PFSK-1 (cell line): ENCODE measurements at regions not wholly inside any gene's neighbourhood (a gene's known extent, or its start where the extent isn't known, plus 50 kb on each side); places are given as distances from the start of the nearest gene placed in this dataset.

ENCODE experiments used
- FOXP2 ChIP-seq: optimal IDR thresholded peaks from 2 replicates; pipeline ENCODE3; 2011; ENCODE audit warnings: borderline replicate concordance, control low read depth, inconsistent platforms; ENCODE audit not compliant: insufficient read depth; ENCODE audit errors: extremely low read length, extremely low read depth
- POLR2AphosphoS5 ChIP-seq: IDR thresholded peaks from 2 replicates; pipeline ENCODE4 v1.6.1; 2012; ENCODE audit warnings: low read depth, mild to moderate bottlenecking, control low read depth, low read length, moderate library complexity
- REST ChIP-seq, 2 experiments: IDR thresholded peaks; 2 replicates each; pipeline versions ENCODE4 v1.6.1 to v1.8.0; 2011 to 2012; ENCODE audit warnings: low read depth in 2 of 2, low read length in 2 of 2, control low read depth in 1 of 2, inconsistent platforms in 1 of 2, mild to moderate bottlenecking in 1 of 2, moderate library complexity in 1 of 2; ENCODE audit not compliant: insufficient read depth in 1 of 2
- SIN3A ChIP-seq: IDR thresholded peaks from 2 replicates; pipeline ENCODE4 v1.6.1; 2012; ENCODE audit warnings: mild to moderate bottlenecking, low read length, moderate library complexity, borderline replicate concordance; ENCODE audit not compliant: insufficient read depth
- TAF1 ChIP-seq: IDR thresholded peaks from 2 replicates; pipeline ENCODE4 v1.6.1; 2012; ENCODE audit warnings: low read length, control low read depth, borderline replicate concordance; ENCODE audit not compliant: insufficient read depth

- TF ChIP-seq TAF1, result no peak
- TF ChIP-seq REST (IDR thresholded peaks at IDR 0.05; ENCODE audit: insufficient read depth in 1 of 2, low read depth in 2 of 2, low read length in 2 of 2), result no peak
- TF ChIP-seq POLR2AphosphoS5, result no peak
- no peak for TF ChIP-seq FOXP2
- no peak for TF ChIP-seq SIN3A
Measured at GRCh38 chr4:164461901-164462300, 292.0 kb upstream of the SMIM31 start.

GRCh38 chr4:164462471-164462870 is 291.5 kb upstream of the SMIM31 start:
- TF ChIP-seq FOXP2 (no peak), TAF1 (no peak), POLR2AphosphoS5 (no peak), SIN3A (no peak), REST (IDR thresholded peaks at IDR 0.05; ENCODE audit: insufficient read depth in 1 of 2, low read depth in 2 of 2, low read length in 2 of 2) (no peak)

- TF ChIP-seq FOXP2 (no peak), REST (IDR thresholded peaks at IDR 0.05; ENCODE audit: insufficient read depth in 1 of 2, low read depth in 2 of 2, low read length in 2 of 2) (no peak), TAF1 (no peak), POLR2AphosphoS5 (no peak), SIN3A (no peak)
Measured at GRCh38 chr4:164464313-164464712, 289.6 kb upstream of the SMIM31 start.

DNA sequence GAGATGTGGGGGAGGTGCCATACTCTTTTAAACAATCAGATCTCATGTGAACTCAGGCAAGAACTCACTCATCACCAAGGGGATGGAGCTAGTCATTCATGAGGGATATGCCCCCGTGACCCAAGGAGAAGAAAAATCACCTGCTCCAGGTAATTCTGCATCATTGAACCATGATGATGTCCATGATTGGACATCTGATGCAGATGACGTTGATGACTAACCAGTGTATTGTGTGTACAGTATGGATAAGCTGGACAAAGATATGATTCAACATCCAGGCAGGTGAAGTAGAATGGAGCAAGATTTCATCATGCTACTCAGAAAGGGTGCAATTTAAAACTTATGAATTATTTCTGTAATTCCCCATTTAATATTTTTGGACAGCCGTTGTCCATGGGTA is 286.4 kb upstream of the SMIM31 start:
- TF ChIP-seq REST (IDR thresholded peaks at IDR 0.05; ENCODE audit: insufficient read depth in 1 of 2, low read depth in 2 of 2, low read length in 2 of 2) (no peak), FOXP2 (no peak), SIN3A (no peak), POLR2AphosphoS5 (no peak), TAF1 (no peak)

DNA sequence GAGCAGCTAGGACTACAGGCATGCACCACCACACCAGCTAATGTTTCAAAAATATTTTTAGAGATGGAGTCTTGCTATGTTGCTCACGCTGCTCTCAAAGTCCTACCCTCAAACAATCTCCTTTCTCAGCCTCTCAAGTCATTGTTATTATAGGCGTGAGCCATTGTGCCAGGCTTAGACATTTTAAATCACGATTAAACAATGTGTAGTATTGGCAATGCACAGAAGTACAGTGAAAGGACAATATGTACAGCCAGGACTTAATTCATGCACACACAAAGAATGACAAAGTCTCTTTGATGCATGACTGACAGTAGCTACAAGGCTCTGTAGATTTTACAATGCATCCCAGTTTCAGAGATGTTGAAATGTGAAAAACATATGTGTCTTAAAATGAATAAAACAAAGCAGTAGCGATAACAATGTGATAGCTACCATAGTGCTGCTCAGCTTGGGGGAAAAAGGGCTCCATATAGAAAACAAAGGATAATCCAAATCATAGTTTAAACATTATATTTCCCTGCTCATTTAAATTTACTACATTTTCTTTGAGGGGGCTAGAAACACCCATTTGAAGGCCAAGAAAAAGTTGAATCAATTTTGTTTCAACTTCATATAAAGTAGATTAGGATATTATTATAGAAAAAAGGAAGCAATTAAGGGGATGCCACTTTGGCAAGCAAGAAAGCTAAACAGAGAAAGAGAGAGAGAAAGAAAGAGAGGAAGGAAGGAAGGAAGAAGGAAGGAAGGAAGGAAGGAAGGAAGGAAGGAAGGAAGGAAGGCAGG is 272.4 kb upstream of the SMIM31 start:
- TF ChIP-seq FOXP2 (no peak), TAF1 (no peak), SIN3A (no peak), REST (IDR thresholded peaks at IDR 0.05; ENCODE audit: insufficient read depth in 1 of 2, low read depth in 2 of 2, low read length in 2 of 2) (no peak), POLR2AphosphoS5 (no peak)
